PC-9 (cell line): ENCODE measurements at regions not wholly inside any gene's neighbourhood (a gene's known extent, or its start where the extent isn't known, plus 50 kb on each side); places are given as distances from the start of the nearest gene placed in this dataset.

Source experiments
- EZH2 ChIP-seq: fragments of 200-600 bp; sonication (generic); IDR thresholded peaks from 2 replicates; pipeline ENCODE4 v1.8.0; 2017; ENCODE audit warnings: antibody characterized with exemption, low read depth
- TF ChIP-seq, protein P1 (sequence below): fragments of 200-600 bp; sonication (generic); conservative IDR thresholded peaks from 2 replicates; pipeline ENCODE4 v1.6.1; 2017; ENCODE audit warnings: mixed run types, antibody characterized with exemption, mild to moderate bottlenecking, moderate library complexity

DNA sequence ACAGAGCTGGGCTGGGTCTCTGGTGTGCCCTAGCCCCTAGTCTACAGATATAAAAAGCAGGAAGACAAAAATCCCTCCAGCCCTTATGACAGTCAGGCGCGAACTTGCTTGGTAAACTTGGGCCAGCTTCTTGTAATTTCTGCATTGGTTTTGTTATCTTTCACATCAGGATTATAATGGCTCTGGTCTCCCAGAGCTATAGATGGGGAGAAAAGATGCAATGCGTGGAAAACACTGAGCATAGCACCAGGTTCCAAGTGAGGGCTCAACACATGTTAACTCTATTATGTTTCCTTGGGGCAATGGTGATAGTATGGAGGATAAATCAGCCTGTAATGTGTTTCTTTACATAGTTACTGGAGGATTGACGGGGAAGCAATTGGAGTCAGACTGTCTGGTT is 246.8 kb upstream of the KCNG1 start:
- no peak for TF ChIP-seq EZH2
- TF ChIP-seq, protein P1, sequence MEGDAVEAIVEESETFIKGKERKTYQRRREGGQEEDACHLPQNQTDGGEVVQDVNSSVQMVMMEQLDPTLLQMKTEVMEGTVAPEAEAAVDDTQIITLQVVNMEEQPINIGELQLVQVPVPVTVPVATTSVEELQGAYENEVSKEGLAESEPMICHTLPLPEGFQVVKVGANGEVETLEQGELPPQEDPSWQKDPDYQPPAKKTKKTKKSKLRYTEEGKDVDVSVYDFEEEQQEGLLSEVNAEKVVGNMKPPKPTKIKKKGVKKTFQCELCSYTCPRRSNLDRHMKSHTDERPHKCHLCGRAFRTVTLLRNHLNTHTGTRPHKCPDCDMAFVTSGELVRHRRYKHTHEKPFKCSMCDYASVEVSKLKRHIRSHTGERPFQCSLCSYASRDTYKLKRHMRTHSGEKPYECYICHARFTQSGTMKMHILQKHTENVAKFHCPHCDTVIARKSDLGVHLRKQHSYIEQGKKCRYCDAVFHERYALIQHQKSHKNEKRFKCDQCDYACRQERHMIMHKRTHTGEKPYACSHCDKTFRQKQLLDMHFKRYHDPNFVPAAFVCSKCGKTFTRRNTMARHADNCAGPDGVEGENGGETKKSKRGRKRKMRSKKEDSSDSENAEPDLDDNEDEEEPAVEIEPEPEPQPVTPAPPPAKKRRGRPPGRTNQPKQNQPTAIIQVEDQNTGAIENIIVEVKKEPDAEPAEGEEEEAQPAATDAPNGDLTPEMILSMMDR: no peak
